AG10803 (cell line): ENCODE measurements at regions not wholly inside any gene's neighbourhood (a gene's known extent, or its start where the extent isn't known, plus 50 kb on each side); places are given as distances from the start of the nearest gene placed in this dataset.

Source experiments
- DNase-seq: peaks from one replicate; pipeline ENCODE4 v3.0.0; 2010; ENCODE audit warnings: low read depth
- H3K4me3 ChIP-seq: 2 replicates; pipeline ENCODE4 v1.5.1; 2011; ENCODE audit warnings: mild to moderate bottlenecking, low read length, control low read depth
- TF ChIP-seq, protein P1 (sequence below): conservative IDR thresholded peaks from 2 replicates; pipeline ENCODE4 v1.5.1; 2011; ENCODE audit warnings: mild to moderate bottlenecking, low read length, control low read depth, inconsistent platforms

DNA sequence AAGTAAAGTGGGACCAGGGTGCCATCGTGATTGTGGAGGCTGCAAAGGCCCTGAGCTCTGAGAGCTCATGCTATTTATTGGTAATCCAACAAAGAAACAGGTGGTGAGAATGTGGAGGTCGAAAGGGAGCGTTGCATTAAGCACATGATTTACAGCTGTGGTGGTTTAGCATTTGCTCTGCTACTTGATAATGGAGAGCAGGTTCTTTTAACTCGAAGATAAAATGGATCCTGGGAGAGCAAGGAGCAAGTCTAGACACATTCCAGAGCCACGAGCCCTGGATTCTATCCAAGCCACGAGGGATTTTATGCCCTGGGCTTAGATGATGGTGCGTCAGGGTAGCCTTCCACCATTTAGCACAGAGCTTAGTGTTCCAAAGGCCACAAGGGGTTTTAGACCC lies 1710.1 kb upstream of the CDH9 start:
- DNase-seq, result no peak
- no peak overlapping the region for H3K4me3 ChIP-seq
- TF ChIP-seq, protein P1, sequence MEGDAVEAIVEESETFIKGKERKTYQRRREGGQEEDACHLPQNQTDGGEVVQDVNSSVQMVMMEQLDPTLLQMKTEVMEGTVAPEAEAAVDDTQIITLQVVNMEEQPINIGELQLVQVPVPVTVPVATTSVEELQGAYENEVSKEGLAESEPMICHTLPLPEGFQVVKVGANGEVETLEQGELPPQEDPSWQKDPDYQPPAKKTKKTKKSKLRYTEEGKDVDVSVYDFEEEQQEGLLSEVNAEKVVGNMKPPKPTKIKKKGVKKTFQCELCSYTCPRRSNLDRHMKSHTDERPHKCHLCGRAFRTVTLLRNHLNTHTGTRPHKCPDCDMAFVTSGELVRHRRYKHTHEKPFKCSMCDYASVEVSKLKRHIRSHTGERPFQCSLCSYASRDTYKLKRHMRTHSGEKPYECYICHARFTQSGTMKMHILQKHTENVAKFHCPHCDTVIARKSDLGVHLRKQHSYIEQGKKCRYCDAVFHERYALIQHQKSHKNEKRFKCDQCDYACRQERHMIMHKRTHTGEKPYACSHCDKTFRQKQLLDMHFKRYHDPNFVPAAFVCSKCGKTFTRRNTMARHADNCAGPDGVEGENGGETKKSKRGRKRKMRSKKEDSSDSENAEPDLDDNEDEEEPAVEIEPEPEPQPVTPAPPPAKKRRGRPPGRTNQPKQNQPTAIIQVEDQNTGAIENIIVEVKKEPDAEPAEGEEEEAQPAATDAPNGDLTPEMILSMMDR, result no peak

DNA sequence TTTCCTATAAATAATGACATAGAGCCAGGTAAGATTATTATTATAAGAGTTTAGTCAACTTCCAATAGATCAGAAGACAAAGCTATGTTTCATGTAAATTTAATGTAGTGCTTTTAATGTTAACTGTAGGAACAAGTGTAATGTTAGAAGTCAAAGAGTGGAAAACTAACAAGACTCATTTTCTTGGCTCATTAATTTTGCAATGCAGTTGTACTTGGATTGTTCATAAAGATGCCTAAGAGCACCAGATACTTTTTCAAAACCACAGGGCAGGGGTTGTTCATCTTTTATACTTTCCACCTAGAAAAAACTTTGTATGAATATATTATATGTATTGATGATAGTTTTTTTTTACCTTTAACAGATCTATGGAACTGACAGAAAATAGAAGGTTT lies 1705.3 kb upstream of the CDH9 start:
- TF ChIP-seq, protein P1, result no peak
- no peak for DNase-seq
- H3K4me3 ChIP-seq, result no peak overlapping the region

DNA sequence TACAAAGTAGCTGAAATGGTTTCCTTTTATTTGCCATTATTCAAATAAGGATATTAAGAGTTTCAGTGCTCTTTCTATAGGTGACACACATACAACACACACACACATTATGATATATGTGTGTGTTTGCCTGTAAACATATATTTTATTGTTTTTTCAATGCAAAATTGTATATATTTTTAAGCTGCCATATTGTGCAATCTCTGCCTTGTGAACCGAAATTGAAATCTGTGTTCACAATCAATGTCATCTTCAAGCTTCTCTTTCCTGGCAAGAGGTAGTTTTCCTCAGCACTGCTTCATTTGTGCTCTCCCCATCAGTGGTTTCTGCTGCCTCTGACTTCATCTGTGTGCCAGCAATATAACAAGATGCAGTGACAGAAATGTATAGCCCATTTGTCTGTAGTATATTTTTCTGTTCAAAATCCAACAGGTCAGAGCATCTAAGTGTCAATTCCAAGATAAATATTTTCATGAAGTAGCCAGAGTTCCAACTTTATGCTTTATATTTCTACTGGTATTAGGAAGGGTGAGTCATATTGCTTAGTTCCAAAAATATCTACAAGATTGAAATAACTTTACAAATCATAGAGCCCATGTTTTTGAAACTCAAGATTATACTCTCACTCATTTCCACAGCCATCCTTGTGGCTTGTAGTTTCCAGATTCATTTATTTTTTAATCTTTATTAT lies 1704.8 kb upstream of the CDH9 start:
- H3K4me3 ChIP-seq, result no peak overlapping the region
- TF ChIP-seq, protein P1, result no peak
- no peak for DNase-seq

DNA sequence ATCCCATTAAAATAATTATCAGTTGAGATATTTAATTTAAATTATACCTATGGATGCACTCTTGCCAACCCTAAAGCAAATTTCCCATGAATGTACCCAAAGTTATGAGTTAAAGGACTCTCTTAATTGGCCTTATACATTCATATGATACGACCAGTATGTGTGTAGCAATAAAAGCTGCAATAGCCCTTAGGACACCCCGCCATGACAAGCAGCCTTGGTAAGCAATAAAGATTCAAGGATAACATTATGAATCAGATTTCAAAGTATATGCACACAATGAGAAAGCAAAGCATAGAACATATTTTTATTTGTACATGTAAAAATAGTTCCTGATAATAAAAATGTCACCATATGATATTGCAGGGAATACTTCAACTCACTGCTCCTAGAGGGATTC lies 1699.3 kb upstream of the CDH9 start:
- no peak for DNase-seq
- TF ChIP-seq, protein P1, result no peak
- H3K4me3 ChIP-seq, result no peak overlapping the region

DNA sequence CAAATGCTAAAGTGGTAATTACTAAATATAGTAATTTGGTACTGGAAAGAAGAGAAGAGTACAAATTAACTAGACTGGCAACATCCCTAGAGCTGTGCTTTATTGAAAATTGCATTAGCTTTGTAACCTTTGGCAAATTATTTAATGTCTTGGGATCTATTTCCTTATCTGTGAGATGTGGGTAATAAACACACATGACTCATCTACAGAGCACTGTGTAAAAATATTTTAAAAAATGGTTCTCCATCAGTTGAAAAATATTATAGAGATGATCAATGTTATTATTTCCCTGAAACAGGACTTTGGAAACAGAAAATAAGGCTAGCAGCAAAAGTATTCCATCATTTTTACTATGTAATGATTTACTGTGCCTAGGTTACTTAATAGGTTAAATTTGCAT lies 1698.8 kb upstream of the CDH9 start:
- TF ChIP-seq, protein P1, result no peak
- DNase-seq, result no peak
- no peak overlapping the region for H3K4me3 ChIP-seq

DNA sequence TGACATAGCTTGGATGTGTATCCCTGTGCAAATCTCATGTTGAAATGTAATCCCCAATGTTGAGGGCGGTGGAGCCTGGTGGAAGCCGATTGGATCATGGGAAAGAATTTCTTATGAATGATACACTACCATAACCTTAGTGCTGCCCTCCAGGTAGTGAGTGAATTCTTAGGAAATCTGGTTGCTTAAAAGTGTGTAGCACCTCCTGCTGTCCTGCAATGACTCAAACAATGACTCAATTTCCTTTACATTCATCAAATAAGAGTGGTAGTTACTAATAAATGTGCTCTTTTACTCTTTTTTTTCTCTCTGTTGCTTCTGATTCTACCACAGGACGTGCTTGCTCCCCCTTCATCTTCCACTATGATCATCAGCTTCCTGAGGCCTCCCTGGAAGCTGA lies 1696.0 kb upstream of the CDH9 start:
- TF ChIP-seq, protein P1, result no peak
- no peak for DNase-seq
- H3K4me3 ChIP-seq, result no peak overlapping the region

DNA sequence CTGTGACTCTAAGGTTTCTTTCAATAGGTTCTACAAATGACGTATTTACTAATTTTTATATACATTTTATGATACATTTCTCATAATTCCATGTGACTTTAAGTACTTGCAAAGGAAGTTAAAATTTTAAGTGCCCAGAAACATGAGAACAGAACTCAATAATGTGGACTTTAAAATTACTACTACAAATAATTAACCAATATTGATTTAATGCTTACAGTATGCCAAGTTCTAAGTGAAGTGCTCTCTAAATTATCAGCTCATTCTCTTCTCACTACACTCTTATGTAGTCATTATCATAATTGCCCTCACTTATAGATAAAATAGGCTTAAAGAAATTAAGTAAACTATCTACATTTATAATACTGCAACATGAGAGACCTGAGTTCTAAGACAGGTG lies 1690.7 kb upstream of the CDH9 start:
- no peak overlapping the region for H3K4me3 ChIP-seq
- TF ChIP-seq, protein P1, result no peak
- DNase-seq, result no peak
